GM18867 (cell line): ENCODE measurements at regions not wholly inside any gene's neighbourhood (a gene's known extent, or its start where the extent isn't known, plus 50 kb on each side); places are given as distances from the start of the nearest gene placed in this dataset.

ENCODE experiments used
- ATAC-seq: cut with Tn5 transposase; IDR thresholded peaks from one replicate; pipeline ENCODE4 v1.9.1; 2021; ENCODE audit warnings: mild to moderate bottlenecking, moderate library complexity; ENCODE audit not compliant: unreplicated experiment

DNA sequence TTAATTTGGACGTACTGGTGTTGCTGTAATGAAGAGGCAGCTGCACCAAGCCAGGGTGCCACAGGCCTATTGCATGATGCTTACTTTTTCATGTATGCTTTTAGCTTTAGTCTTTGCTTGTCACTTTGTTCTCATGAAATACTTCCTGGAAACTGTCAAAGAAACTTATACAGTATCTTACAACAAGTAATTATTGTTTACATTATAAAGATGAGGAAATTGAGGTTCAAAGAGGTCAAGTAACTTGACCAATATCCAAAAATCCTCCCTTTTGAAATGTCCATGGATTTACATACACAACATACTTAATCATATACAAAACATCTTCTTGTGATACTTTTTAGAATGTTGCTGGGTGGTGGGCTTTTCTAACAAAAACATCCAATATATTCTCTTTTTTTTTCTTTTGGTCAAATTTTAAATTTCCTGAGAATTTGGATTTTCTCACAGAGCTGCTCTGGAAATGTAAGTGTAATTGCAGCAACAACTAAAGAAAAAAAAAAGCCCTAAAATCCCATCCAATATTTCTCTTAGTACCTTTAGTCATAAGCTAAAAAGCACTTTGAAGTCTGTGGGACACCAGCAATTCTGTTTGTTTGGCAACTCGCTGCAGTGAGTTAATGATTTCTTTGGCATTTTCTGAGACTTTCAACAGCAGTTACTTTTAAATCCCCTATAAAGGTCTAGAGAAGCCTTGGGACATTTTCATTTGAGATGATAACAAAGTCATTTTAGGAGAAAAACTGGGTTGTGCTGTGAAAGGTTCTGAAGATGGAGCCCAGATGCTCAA is 500.6 kb upstream of the IGFBP3 start:
- ATAC-seq = no peak

DNA sequence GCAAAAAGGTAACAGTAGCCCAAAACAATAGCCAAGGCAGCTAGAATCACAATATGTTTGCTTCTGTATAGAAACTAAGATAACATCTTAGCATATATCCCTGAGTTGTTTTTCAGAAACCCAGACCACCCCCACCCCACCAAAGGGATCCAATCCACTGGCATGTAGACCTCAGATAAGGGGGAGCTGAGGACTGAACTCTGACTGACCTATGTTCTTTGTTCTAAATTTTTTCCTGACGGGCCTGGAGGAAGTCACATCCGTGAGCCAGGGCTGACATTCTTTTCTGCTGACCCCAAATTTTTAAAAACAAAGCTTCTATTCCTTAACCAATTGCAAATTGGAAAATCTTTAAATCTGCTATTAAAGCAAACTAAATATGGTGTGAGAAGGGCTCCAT is 493.9 kb upstream of the IGFBP3 start:
- ATAC-seq = no peak

DNA sequence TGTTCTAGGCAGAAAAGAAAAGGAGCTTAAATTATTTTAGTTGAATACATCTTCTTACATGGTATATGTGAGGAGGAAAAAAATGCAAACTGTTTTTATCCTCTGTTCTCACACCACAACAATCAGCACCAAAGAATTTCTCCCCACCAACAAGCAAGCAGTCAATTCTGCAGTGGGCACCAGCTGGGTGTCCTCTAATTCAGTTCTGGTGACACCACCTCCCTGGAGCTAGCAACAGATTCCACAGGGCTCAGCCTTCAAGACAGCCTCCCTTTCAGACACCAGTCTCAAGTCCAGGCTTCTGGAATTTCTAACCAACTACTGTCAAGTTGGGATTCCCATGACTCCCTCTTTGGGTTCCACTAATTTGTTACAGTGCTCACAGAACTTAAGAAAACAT is 490.2 kb upstream of the IGFBP3 start:
- no peak for ATAC-seq

DNA sequence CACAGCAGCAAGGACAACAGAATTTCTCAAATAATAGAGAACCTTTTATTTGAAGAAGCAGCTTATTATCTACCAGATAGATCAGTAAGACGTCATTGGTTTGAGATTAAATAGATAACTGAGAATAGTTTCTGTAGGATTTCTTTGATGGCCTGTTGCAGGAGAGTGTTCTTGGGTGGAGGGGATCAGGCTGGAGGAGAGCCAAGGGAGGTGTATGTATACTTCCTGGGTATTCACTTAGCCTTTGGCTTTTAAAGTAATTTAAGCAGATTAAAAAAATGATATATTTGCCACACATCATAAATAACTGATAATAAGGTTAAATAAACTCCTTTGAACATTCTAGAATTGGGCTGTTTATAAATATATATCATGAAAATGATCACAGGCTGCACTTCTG is 486.1 kb upstream of the IGFBP3 start:
- ATAC-seq = no peak

DNA sequence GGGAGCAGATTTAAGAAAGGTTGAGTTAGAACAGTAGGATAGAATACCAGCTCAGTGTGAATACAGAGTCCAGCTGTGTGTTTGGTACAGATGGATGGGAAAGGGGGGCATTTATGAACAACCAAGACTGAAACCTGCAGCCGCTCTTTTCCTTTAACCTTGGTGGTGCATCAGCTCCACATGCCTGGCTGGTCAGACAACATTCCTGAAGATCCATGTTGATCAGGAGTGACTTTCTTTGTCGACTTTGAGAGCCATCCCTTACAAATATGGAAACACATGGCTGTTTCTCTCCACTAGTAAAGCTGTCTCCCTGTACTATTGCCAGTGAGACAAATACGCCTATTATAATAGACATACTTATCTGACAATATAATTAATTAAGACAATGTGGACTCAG is 476.5 kb upstream of the IGFBP3 start:
- ATAC-seq = no peak

DNA sequence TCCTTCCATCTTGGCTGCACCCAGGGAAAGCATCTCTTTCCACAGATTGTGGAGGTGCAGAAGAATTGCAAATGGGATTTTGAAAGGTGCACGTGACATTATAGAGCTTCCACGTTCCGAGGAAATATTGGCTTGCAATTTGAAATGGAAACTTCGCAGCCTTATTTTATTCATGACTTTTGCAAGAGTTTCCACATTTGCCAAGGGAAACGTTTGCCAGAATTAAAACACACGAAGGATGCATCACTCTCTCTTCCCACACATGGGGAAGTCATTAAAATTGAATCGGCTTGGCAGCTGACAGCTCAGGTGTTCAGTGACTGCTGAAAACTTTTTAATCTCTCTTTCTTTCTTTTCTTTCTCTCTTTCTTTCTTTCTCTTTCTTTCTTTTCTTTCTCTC is 475.4 kb upstream of the IGFBP3 start:
- no peak for ATAC-seq

DNA sequence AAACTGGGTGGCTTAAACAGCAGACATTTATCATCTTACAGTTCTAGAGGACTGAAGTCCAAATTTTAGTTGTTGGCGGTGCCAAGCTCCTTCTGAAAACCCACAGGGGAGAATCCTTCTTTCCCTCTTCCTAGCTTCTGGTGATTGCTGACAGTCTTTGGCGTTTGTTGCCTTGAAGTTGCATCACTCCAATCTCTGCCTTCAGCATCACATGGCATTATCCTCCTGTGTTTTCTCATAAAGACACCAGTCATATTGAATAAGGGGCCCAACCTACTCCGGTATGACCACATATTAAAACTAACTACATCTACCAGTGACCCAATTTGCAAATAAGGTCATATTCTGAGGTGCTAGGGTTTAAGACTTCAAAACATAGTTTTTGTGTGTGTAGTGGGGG is 472.1 kb upstream of the IGFBP3 start:
- ATAC-seq = no peak

DNA sequence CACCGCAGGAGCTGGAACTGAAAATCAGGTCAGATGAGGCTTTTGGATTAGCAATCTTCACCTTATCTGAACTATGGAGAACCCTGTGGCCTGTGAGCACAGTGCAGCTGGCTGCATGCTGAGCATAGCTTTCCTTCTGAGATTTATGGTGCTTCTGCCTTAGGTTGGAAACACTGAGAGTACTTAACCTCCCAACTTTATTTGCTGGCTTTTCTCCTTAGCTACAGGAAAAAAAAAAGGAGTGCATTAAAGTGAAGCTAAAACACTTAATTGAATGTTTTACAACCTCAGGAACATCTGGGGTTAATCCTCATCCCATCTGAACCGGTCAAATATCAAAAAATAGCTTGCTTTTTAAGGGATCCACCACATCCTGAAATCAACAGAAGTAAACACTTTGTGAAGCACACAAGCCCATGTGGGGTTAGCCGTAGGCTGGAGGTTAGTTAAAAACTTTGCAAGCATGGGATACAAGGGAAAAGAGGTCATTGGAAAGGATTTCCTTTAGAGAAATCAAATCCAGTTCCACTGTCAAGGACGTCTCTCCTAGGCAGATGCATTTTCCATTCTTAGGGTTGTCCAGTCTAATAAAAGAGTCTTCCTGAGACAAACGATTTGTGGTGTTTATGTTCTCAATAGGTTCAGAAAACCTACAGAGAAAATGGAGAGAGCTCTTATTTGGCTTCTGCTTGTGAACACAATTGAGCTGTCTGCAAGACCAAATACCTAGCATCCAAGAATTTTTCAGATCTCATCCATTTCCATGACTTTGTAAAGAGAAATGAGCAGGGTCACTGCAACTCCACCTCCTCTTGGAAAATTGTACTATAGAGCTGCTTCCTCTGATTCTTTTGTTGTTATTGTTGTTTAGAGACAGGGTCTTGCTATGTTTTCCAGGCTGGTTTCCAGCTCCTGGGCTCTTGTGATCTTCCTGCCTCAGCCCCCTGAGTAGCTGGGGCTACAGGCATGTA is 470.4 kb upstream of the IGFBP3 start:
- ATAC-seq = no peak

DNA sequence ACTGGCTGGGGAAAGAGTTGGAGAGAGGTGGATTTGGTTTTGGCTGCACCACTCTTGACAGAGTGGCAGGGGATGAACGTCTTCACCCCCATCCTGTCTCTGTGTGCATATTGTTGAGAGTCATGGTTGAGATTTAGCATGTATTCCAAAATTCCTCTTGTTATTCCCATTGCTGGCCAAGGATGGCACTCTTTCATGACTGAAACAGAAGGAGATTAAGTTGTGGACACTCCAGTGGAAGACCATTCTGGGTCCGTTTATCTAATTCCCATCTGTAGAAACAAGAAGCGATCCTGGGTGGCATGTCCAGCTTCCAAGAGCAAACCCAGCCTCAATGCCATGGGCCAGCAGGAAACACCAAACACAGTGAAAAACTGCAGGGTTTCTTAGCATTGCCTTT is 469.0 kb upstream of the IGFBP3 start:
- ATAC-seq = no peak

DNA sequence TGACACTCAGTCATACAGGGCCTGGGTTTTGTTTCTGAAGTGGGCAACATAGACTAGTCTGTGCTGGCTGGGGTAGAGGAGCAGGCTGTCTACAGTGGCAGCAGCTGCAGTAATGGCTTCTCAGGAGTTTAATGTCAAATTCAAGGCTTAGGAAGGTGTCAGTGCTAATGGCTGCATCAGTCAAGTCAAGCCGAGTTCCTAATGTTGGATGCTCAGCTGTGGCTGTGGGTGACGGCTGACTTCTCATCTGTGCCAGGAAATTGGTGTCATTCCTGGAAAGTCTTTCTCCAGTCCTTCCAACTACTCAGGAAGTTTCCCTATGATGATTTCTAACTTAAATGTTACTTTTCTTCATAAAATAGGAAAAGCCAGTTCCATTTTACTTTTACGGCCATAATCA is 468.1 kb upstream of the IGFBP3 start:
- ATAC-seq = no peak

DNA sequence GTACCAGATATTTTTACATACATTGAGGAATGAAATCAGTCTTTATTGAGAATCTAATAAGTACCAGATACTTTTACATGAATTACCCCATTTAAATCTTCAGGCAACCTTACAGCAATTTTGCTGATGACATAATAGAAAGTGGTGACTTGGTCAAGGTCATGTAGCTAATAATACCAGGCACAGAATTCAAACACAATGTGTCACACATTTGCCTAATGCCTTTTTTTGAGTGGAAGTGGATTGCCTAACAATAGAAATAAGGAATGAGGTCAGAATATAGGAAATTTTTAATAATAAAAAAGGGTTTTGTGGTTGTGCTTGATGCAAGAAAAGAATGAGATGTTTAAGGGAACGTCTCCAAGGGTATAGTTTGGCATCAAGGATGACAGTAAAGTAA is 466.6 kb upstream of the IGFBP3 start:
- no peak for ATAC-seq

DNA sequence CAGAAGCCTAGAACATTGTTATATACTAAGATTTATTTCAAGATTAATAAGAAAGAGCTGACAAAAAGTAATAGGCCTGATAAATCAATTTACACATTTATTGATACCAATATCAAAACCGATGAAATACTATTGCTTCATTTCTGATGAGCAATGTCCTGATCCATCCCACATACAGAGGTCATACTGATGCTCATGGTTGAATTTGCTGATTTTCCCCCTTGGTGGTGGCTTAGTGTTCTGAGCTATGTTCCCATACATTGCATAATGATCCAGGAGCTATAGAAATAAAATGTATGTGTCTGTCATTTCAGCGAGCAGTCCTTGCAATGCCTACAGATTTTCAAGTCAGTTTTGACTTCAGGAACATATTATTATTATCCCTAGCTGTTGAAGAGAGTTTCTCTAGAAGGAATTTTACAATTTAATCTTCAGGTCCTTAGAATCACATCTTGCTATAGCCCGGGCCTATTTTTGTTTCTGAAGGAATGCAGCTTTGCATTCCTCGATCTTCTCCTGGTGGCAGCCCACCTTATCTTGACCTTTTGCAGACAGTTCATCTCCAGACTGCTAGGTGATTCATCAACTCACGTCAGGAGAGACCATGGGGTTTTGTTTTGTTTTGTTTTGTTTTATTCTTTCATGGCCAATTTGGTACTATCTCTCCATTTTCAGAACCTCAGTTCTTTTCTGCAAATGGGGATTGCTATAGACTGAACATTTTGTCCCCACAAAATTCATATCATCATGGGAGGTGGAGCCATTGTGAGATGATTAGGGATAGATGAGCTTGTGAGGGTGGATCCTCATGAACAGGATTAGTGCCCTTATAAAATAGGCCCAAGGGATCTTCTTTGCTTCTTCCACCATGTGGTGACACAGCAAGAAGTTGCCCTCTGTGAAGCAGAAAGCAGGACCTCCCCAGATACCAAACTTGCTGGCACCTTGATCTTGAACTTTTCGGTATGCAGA is 465.6 kb upstream of the IGFBP3 start:
- no peak for ATAC-seq

DNA sequence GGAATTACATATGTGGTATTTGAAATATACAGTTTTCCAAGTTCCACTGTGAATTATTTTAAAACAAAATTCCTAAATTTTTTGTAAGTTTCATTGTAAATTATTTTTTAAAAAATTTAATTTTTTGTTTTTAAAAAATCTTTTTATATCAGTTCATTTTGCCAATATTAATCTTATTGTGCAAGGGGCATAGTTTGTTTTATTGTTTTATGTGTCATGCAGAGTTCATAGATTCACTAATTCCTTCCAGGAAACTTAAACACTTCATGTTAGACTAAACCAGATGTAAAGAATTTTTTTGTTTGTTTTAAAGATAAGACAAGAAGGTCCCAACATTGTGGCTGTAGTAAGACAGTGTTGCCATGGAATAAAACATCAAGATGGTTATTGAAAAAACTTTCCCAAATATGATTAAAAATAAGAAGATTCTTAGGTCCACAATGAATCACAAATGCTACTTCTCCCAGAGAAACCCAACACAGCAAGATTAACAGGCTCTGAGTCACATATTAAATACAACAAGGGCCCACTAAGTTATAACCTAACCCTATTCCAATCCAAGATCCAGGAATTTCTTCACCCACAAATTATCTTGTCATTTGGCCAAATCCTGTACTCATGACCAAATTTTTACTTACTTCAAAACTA is 464.7 kb upstream of the IGFBP3 start:
- no peak for ATAC-seq

DNA sequence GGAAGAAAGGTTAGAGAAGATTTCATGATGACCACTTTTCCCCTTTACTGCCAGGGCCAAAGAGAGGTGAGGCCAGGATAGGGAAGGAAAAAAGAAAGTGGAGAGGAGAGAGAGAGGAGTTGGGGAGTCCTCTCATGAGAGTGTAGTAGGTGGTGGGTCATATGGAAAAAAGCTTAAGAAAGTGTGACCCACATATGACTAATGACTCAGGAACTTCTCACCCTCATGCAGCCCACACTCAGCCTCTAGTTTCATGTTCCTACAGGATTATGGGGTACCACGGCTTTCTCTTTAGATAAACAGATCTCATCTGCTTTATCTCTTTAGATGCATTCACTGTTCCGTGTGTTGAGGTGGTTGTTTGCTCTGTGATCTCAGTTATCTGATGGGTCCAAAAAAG is 462.5 kb upstream of the IGFBP3 start:
- no peak for ATAC-seq

DNA sequence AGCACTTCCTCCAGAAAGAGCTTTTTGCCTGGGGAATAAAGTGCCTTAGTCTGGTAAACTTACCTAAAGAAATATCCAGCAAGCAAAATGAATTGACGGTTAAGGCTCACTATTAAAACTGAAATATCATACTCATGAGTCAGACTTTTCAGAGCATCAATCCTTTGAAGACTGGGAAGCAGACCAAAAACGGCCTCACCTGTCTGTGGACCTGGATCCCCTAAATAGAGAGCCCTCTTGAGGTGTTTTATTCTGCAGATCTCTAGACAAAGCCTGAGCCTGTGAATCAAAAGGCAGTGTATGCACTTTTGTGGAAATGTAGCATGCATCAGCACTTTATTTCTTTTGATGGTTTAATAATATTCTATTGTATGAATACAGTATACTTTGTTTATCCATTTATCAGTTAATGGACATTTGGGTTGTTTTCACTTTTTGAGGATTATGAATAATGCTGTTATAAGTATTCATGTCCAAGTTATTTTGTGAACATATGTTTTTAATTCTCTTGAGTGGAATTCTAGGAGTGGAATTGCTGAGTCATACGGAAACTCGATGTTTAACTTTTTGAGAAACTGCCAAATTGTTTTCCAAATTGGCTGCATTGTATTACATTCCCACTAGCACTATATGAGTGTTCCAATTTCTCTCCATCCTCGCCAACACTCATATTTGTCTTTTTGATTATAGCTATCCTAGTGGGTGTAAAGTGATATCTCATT is 449.0 kb upstream of the IGFBP3 start:
- no peak for ATAC-seq

DNA sequence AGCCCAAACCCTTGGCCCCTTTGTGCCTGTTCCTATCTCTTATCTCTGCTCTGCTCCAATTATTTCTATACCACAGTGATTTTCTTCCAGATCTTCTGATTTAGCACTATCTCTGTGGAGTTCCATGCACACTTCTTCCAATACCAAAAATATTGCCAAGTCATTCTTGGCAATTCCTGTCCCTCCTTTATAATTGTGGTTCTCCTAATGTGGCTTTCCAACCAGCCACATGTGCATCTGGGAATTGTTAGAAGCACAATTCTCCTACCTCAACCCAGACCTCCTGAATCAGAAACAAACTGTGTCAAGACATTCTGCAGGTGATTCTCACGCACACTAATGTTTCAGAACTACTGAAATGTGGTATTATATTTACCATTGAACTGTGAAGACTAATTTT is 447.8 kb upstream of the IGFBP3 start:
- ATAC-seq = no peak

DNA sequence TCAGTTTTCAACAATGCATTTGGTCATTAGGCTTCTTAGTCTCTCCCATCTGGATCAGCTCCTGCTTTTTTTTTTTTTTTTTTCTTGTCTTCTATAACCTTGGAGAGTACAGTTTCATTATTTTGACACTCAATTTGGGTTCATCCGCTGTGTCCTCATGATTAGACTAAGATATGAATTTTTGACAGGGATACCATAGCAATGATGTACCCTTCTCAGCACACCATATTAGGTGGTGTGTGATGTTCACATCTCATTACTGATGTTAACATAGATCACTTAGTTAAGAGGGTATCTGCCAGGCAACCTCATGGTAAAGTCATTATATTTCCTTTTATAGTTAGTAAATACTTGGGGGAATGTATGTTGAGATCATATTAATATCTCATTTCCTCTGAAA is 445.5 kb upstream of the IGFBP3 start:
- ATAC-seq = no peak

DNA sequence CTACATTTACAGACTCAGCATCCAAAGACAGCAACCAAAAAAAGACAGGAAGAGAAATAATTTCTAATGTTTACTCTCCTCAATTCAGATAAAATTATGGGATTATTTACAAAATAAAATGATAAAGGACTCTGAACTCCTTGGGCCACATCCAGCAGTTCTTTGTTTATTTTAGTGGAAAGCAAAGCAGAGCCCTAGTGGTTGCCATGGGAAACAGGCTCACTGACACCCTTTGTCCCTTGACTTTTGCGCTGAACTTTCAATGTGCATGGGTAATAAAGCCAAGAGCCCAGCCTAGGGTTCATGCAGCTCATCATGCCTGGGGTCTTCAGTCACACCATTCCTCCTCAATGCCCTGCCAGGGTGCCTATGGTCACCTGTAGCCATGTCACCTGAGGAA is 442.6 kb upstream of the IGFBP3 start:
- ATAC-seq = no peak

DNA sequence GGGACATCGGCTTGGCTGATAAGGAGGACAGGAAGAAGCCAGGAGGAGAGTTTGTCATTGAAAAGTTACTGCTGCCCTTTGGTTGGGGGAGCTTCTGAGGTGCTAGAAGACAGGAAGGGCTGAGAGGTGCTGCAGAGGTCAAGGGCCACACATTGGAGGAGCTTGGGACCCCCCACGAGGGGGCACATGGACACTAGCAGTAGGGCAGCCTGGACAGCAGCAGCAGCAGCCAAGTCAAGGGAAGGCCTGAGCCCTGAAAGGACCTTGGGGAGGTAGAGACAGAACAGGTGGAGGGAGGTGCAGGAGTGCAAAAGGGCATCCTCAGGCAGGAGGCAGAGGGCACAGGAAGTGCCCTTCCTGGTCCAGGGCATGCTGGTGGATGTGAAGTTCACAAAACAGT is 439.7 kb upstream of the IGFBP3 start:
- no peak for ATAC-seq

DNA sequence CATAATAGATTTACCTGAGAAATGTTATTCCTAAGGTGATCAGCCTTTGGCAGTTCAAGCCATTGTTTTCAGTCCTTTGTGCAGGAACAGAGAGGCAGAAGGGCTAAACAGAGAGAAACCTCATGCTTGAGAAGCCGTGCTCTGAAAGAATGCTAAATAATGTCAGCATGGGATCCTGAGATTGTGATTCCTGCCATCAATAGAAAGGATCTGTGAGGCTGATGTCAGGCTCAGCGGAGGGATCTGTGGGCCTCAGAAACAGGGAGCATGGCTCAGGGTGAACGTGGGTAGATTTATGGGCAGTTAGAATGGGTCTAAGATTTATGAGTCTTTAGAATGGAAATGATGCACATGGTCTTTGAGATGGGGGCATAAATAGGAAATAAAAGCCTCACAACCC is 439.2 kb upstream of the IGFBP3 start:
- ATAC-seq = no peak
